GM08714 (cell line): ENCODE measurements at regions not wholly inside any gene's neighbourhood (a gene's known extent, or its start where the extent isn't known, plus 50 kb on each side); places are given as distances from the start of the nearest gene placed in this dataset.
"Not testable (repeated sequence)": the region's sequence is repeated elsewhere in the genome, so short reads cannot be mapped to it uniquely, and the experiment has no call there.

ENCODE experiments used
- H3K4me3 ChIP-seq: fragments of 200-500 bp; sonication (Bioruptor generic); 2 replicates; pipeline ENCODE4 v1.5.1; 2014; ENCODE audit warnings: mild to moderate bottlenecking, low read length, inconsistent platforms
- ZNF274 ChIP-seq: IDR thresholded peaks from 2 replicates; pipeline ENCODE4 v1.6.1; 2012; ENCODE audit warnings: mild to moderate bottlenecking, low read depth, low read length

- no peak for TF ChIP-seq ZNF274
- H3K4me3 ChIP-seq: no peak overlapping the region
Measured at GRCh38 chr2:142572346-142573132, 304.9 kb upstream of the KYNU start.

- no peak overlapping the region for H3K4me3 ChIP-seq
- no peak for TF ChIP-seq ZNF274
Measured at GRCh38 chr2:142571934-142572333, 305.5 kb upstream of the KYNU start.

- TF ChIP-seq ZNF274: no peak
- no peak overlapping the region for H3K4me3 ChIP-seq
Measured at GRCh38 chr2:142562900-142563299, 314.6 kb upstream of the KYNU start.

GRCh38 chr2:142561656-142562055, 315.8 kb upstream of the KYNU start:
- H3K4me3 ChIP-seq: no peak overlapping the region
- TF ChIP-seq ZNF274: no peak

- H3K4me3 ChIP-seq: no peak overlapping the region
- no peak for TF ChIP-seq ZNF274
Measured at GRCh38 chr2:142557391-142557790, 320.1 kb upstream of the KYNU start.

GRCh38 chr2:142545999-142546398, 331.5 kb upstream of the KYNU start:
- not testable (repeated sequence) for H3K4me3 ChIP-seq

GRCh38 chr2:142545036-142545435, 332.4 kb upstream of the KYNU start:
- no peak overlapping the region for H3K4me3 ChIP-seq
- no peak for TF ChIP-seq ZNF274

GRCh38 chr2:142544173-142544572, 333.3 kb upstream of the KYNU start:
- no peak for TF ChIP-seq ZNF274
- no peak overlapping the region for H3K4me3 ChIP-seq

- H3K4me3 ChIP-seq: no peak overlapping the region
- TF ChIP-seq ZNF274: no peak
Measured at GRCh38 chr2:142542431-142542910, 335.0 kb upstream of the KYNU start.

- H3K4me3 ChIP-seq: no peak overlapping the region
- no peak for TF ChIP-seq ZNF274
Measured at GRCh38 chr2:142536966-142537365, 340.5 kb upstream of the KYNU start.

- H3K4me3 ChIP-seq: no peak overlapping the region
- no peak for TF ChIP-seq ZNF274
Measured at GRCh38 chr2:142536492-142536891, 341.0 kb upstream of the KYNU start.

- TF ChIP-seq ZNF274: no peak
- no peak overlapping the region for H3K4me3 ChIP-seq
Measured at GRCh38 chr2:142535311-142535710, 342.2 kb upstream of the KYNU start.

GRCh38 chr2:142533177-142533576, 344.3 kb upstream of the KYNU start:
- H3K4me3 ChIP-seq: no peak overlapping the region
- no peak for TF ChIP-seq ZNF274

- TF ChIP-seq ZNF274: no peak
- no peak overlapping the region for H3K4me3 ChIP-seq
Measured at GRCh38 chr2:142531377-142531776, 346.1 kb upstream of the KYNU start.

GRCh38 chr2:142525720-142526119, 351.7 kb upstream of the KYNU start:
- H3K4me3 ChIP-seq: no peak overlapping the region
- no peak for TF ChIP-seq ZNF274

- no peak overlapping the region for H3K4me3 ChIP-seq
- TF ChIP-seq ZNF274: no peak
Measured at GRCh38 chr2:142521492-142521891, 356.0 kb upstream of the KYNU start.
